IMR-90 (cell line): ENCODE measurements at regions not wholly inside any gene's neighbourhood (a gene's known extent, or its start where the extent isn't known, plus 50 kb on each side); places are given as distances from the start of the nearest gene placed in this dataset.

Experiments
- ATAC-seq: fragments of 200-7000 bp; cut with Tn5 transposase; 2 replicates; pipeline ENCODE4 v1.9.1; 2020; ENCODE audit warnings: low read depth, mild to moderate bottlenecking, moderate library complexity
- BruUV-seq: library from RNA; stranded (reverse); fragments of 400-500 nt; replicated peaks from 2 replicates; lab custom pipeline; 2021; lab: Mats Ljungman, UMichigan
- CTCF ChIA-PET: fragments of 300-600 bp; formaldehyde crosslinking; extraction: SDS; loops from one replicate; lab custom pipeline; 2021; ENCODE audit warnings: antibody characterized with exemption; lab: Yijun Ruan, JAX
- POLR2A ChIA-PET: fragments of 300-600 bp; sonication (Branson Sonifier 250); formaldehyde crosslinking; loops from one replicate; lab custom pipeline; 2022; ENCODE audit warnings: antibody characterized with exemption; ENCODE audit not compliant: unreplicated experiment; lab: Charles Lee
- DNase-seq: peaks from one replicate; pipeline ENCODE4 v3.0.0; 2013
- H2AFZ ChIP-seq: replicated peaks from 2 replicates; pipeline ENCODE3; 2013; ENCODE audit warnings: low read length, mild to moderate bottlenecking; ENCODE audit not compliant: poor library complexity
- H2AK5ac ChIP-seq: 2 replicates; pipeline ENCODE4 v1.6.1; 2013; ENCODE audit warnings: low read depth, low read length, inconsistent platforms
- H2AK9ac ChIP-seq: replicated peaks from 2 replicates; pipeline ENCODE3; 2013; ENCODE audit warnings: mild to moderate bottlenecking, low read depth, low read length, moderate library complexity; ENCODE audit not compliant: poor library complexity
- H2BK120ac ChIP-seq: 2 replicates; pipeline ENCODE4 v1.6.1; 2013; ENCODE audit warnings: low read depth, low read length, inconsistent platforms
- H2BK15ac ChIP-seq: 3 replicates; pipeline ENCODE4 v1.6.1; 2013; ENCODE audit warnings: low read depth, low read length, inconsistent platforms
- H2BK20ac ChIP-seq: 2 replicates; pipeline ENCODE4 v1.6.1; 2013; ENCODE audit warnings: low read depth, mild to moderate bottlenecking, inconsistent platforms, low read length, moderate library complexity
- H2BK5ac ChIP-seq: 2 replicates; pipeline ENCODE4 v1.6.1; 2013; ENCODE audit warnings: mild to moderate bottlenecking, low read depth, low read length, inconsistent platforms; ENCODE audit not compliant: poor library complexity, severe bottlenecking
- H3K14ac ChIP-seq: replicated peaks from 2 replicates; pipeline ENCODE4 v1.6.1; 2013; ENCODE audit warnings: low read depth, low read length, inconsistent platforms
- H3K18ac ChIP-seq: 2 replicates; pipeline ENCODE4 v1.6.1; 2013; ENCODE audit warnings: low read depth, low read length, control low read depth
- H3K23ac ChIP-seq: 2 replicates; pipeline ENCODE4 v1.6.1; 2013; ENCODE audit warnings: low read depth, low read length, inconsistent platforms
- H3K27ac ChIP-seq: 2 replicates; pipeline ENCODE4 v1.5.1; 2013; ENCODE audit warnings: mild to moderate bottlenecking, control low read depth, low read length; ENCODE audit not compliant: insufficient read depth
- H3K27me3 ChIP-seq: 2 replicates; pipeline ENCODE4 v1.6.1; 2013; ENCODE audit warnings: low read length; ENCODE audit not compliant: control insufficient read depth, insufficient read depth
- H3K36me3 ChIP-seq: 2 replicates; pipeline ENCODE4 v1.6.1; 2013; ENCODE audit warnings: low read length, mixed read lengths; ENCODE audit not compliant: control insufficient read depth, insufficient read depth
- H3K4ac ChIP-seq: 2 replicates; pipeline ENCODE4 v1.6.1; 2013; ENCODE audit warnings: low read depth, low read length, inconsistent platforms
- H3K4me1 ChIP-seq: 2 replicates; pipeline ENCODE4 v1.6.1; 2013; ENCODE audit warnings: low read length, mixed read lengths; ENCODE audit not compliant: control insufficient read depth, insufficient read depth
- H3K4me2 ChIP-seq: 2 replicates; pipeline ENCODE4 v1.6.1; 2013; ENCODE audit warnings: low read depth, mild to moderate bottlenecking, control low read depth, low read length, moderate library complexity
- H3K4me3 ChIP-seq: 2 replicates; pipeline ENCODE4 v1.5.1; 2013; ENCODE audit warnings: low read depth, mild to moderate bottlenecking, control low read depth, low read length, moderate library complexity; ENCODE audit not compliant: insufficient read depth
- H3K56ac ChIP-seq: 2 replicates; pipeline ENCODE4 v1.6.1; 2013; ENCODE audit warnings: low read length, inconsistent platforms; ENCODE audit not compliant: insufficient read depth; ENCODE audit errors: extremely low read depth
- H3K79me1 ChIP-seq, 2 experiments: 2 replicates each; pipeline ENCODE4 v1.6.1; 2013; ENCODE audit warnings: low read length in 2 of 2, inconsistent platforms in 1 of 2, low read depth in 1 of 2
- H3K9ac ChIP-seq: 2 replicates; pipeline ENCODE4 v1.6.1; 2013; ENCODE audit warnings: low read depth, low read length, control low read depth
- H3K9me1 ChIP-seq: 2 replicates; pipeline ENCODE4 v1.6.1; 2013; ENCODE audit warnings: low read length, inconsistent platforms; ENCODE audit not compliant: insufficient read depth
- H3K9me3 ChIP-seq: 2 replicates; pipeline ENCODE4 v1.6.1; 2013; ENCODE audit warnings: low read length; ENCODE audit not compliant: control insufficient read depth, insufficient read depth
- H4K20me1 ChIP-seq: 2 replicates; pipeline ENCODE4 v1.6.1; 2013; ENCODE audit warnings: low read length, inconsistent platforms; ENCODE audit not compliant: insufficient read depth
- H4K5ac ChIP-seq: 2 replicates; pipeline ENCODE4 v1.6.1; 2013; ENCODE audit warnings: mild to moderate bottlenecking, low read depth, low read length, control low read depth
- H4K8ac ChIP-seq, 2 experiments: 2 replicates each; pipeline ENCODE4 v1.6.1; 2013; ENCODE audit warnings: low read depth in 2 of 2, low read length in 2 of 2, control low read depth in 1 of 2, inconsistent platforms in 1 of 2
- H4K91ac ChIP-seq: 2 replicates; pipeline ENCODE4 v1.6.1; 2013; ENCODE audit warnings: low read depth, low read length, inconsistent platforms; ENCODE audit not compliant: insufficient read depth
- BHLHE40 ChIP-seq: fragments of 150-350 bp; IDR thresholded peaks from 2 replicates; pipeline ENCODE4 v1.6.1; 2016; ENCODE audit warnings: mild to moderate bottlenecking, low read depth, low read length
- CHD1 ChIP-seq: IDR thresholded peaks from 2 replicates; pipeline ENCODE4 v1.6.1; 2012; ENCODE audit warnings: low read depth, low read length, improper control_type of control experiment
- CTCF ChIP-seq: conservative IDR thresholded peaks from 2 replicates; pipeline ENCODE4 v1.5.1; 2012; ENCODE audit warnings: mild to moderate bottlenecking, low read depth, low read length, improper control_type of control experiment
- ELK1 ChIP-seq: fragments of 150-350 bp; IDR thresholded peaks from 2 replicates; pipeline ENCODE4 v1.6.1; 2016; ENCODE audit warnings: low read depth, mild to moderate bottlenecking, low read length, moderate library complexity, borderline replicate concordance
- FOS ChIP-seq: fragments of 150-350 bp; IDR thresholded peaks from 2 replicates; pipeline ENCODE4 v1.6.1; 2016; ENCODE audit warnings: low read depth, low read length
- MAFK ChIP-seq: IDR thresholded peaks from 2 replicates; pipeline ENCODE4 v1.6.1; 2012; ENCODE audit warnings: low read depth, low read length, improper control_type of control experiment
- MXI1 ChIP-seq: IDR thresholded peaks from 2 replicates; pipeline ENCODE4 v1.6.1; 2012; ENCODE audit warnings: low read depth, mild to moderate bottlenecking, low read length, moderate library complexity, borderline replicate concordance
- NFE2L2 ChIP-seq: fragments of 150-350 bp; IDR thresholded peaks from 2 replicates; pipeline ENCODE4 v1.6.1; 2016; ENCODE audit warnings: low read depth, mild to moderate bottlenecking, low read length
- POLR2A ChIP-seq: IDR thresholded peaks from 2 replicates; pipeline ENCODE4 v1.6.1; 2012; ENCODE audit warnings: mild to moderate bottlenecking, low read depth, low read length
- RCOR1 ChIP-seq: IDR thresholded peaks from 2 replicates; pipeline ENCODE4 v1.6.1; 2012; ENCODE audit warnings: mild to moderate bottlenecking, low read length, improper control_type of control experiment; ENCODE audit not compliant: insufficient replicate concordance
- RFX5 ChIP-seq: IDR thresholded peaks from 2 replicates; pipeline ENCODE4 v1.8.0; 2012; ENCODE audit warnings: low read depth, mild to moderate bottlenecking, low read length, moderate library complexity
- SMC3 ChIP-seq: fragments of 150-350 bp; IDR thresholded peaks from 2 replicates; pipeline ENCODE4 v1.6.1; 2016; ENCODE audit warnings: low read depth, mild to moderate bottlenecking, antibody characterized with exemption, low read length, moderate library complexity
- WGBS, 2 experiments: methylation state at CpG; one replicate each; pipeline versions ENCODE4 v1.1.5 to v1.1.7; 2013; ENCODE audit warnings: missing lambda C conversion rate in 2 of 2; ENCODE audit not compliant: insufficient read length in 1 of 2; ENCODE audit errors: extremely low coverage in 2 of 2; 5-methylcytosine and 5-hydroxymethylcytosine counted together
- dilution Hi-C: fragments of 300-500 bp; cut with HindIII; formaldehyde crosslinking; loops from one replicate; pipeline ENCODE4 v1.14.3; 2018; ENCODE audit warnings: low sequenced_read_pairs; ENCODE audit not compliant: unreplicated experiment
- in situ Hi-C: fragments of 300-500 bp; cut with MboI; formaldehyde crosslinking; loops from 3 replicates; pipeline ENCODE4 v1.14.3; 2019; ENCODE audit warnings: low sequenced_read_pairs, inconsistent platforms, mixed read lengths
- intact Hi-C: fragments of 100-400 bp; cut with micrococcal nuclease; formaldehyde crosslinking; loops from 2 replicates; pipeline ENCODE4 v1.10.0; 2022

- H2BK20ac ChIP-seq, result no peak overlapping the region
- no peak overlapping the region for H3K56ac ChIP-seq
- ChIA-PET CTCF (no interaction called here), POLR2A (no interaction called here)
- TF ChIP-seq ELK1 (no peak), FOS (no peak), POLR2A (no peak), RFX5 (no peak), NFE2L2 (no peak), BHLHE40 (no peak), CTCF (no peak), SMC3 (no peak), CHD1 (no peak), MAFK (no peak), MXI1 (no peak), RCOR1 (no peak)
- H3K4me1 ChIP-seq, result no peaks in the 10 kb centered on the region
- no peak overlapping the region for H3K4me3 ChIP-seq
- no peak overlapping the region for H2BK5ac ChIP-seq
- no TSS peak for BruUV-seq
- no peak overlapping the region for H2BK120ac ChIP-seq
- H3K9me1 ChIP-seq, result no peaks in the 10 kb centered on the region
- no peak overlapping the region for H2AK5ac ChIP-seq
- H4K8ac ChIP-seq, result no peak overlapping the region
- H3K27ac ChIP-seq, result no peak overlapping the region
- no CpG with 5 or more reads among the region's 2 CpGs for WGBS, 2 experiments
- H2BK15ac ChIP-seq, result no peak overlapping the region
- no peak overlapping the region for H2AK9ac ChIP-seq
- H2AFZ ChIP-seq, result no peak overlapping the region
- H3K18ac ChIP-seq, result no peak overlapping the region
- H4K91ac ChIP-seq, result no peak overlapping the region
- no peaks in the 10 kb centered on the region for H3K27me3 ChIP-seq
- dilution Hi-C loops, result no loop called here
- no peak overlapping the region for H3K4ac ChIP-seq
- no peak for DNase-seq
- H3K79me1 ChIP-seq, result no peaks in the 10 kb centered on the region
- no peak overlapping the region for H3K9ac ChIP-seq
- H3K9me3 ChIP-seq, result no peaks in the 10 kb centered on the region
- H4K20me1 ChIP-seq, result no peaks in the 10 kb centered on the region
- in situ Hi-C loops, result no loop called here
- ATAC-seq, result no peak
- intact Hi-C loops, result no loop called here
- no peak overlapping the region for H3K4me2 ChIP-seq
- no peak overlapping the region for H3K23ac ChIP-seq
- H3K36me3 ChIP-seq, result no peaks in the 10 kb centered on the region
- H3K14ac ChIP-seq, result no peak overlapping the region
- H4K5ac ChIP-seq, result no peak overlapping the region
These were observed 100.7 kb downstream of the ARL4A start for GRCh38 chr7:12788171-12788570.
